Neural cell (in vitro differentiated cells): ENCODE measurements at regions not wholly inside any gene's neighbourhood (a gene's known extent, or its start where the extent isn't known, plus 50 kb on each side); places are given as distances from the start of the nearest gene placed in this dataset.

Experiments
- EP300 ChIP-seq: fragments of 450-650 bp; conservative IDR thresholded peaks from 2 replicates; pipeline ENCODE4 v1.6.1; 2014; ENCODE audit warnings: antibody characterized with exemption, mild to moderate bottlenecking, moderate library complexity; ENCODE audit not compliant: poor library complexity, severe bottlenecking
- EZH2 ChIP-seq: fragments of 200-600, 300-800 bp; shearing (Covaris generic), sonication (generic); IDR thresholded peaks from 2 replicates; pipeline ENCODE4 v1.6.1; 2014; ENCODE audit warnings: antibody characterized with exemption, low read length, borderline replicate concordance, mild to moderate bottlenecking; ENCODE audit not compliant: insufficient read depth, poor library complexity, severe bottlenecking
- MXI1 ChIP-seq: fragments of 450-650 bp; conservative IDR thresholded peaks from 2 replicates; pipeline ENCODE4 v1.6.1; 2014; ENCODE audit warnings: antibody characterized with exemption, mild to moderate bottlenecking; ENCODE audit not compliant: poor library complexity, severe bottlenecking
- POLR2AphosphoS5 ChIP-seq: IDR thresholded peaks from 2 replicates; pipeline ENCODE4 v1.6.1; 2012
- RAD21 ChIP-seq: fragments of 450-650 bp; conservative IDR thresholded peaks from 2 replicates; pipeline ENCODE4 v1.6.1; 2014; ENCODE audit warnings: antibody characterized with exemption, mild to moderate bottlenecking, moderate library complexity
- TAF1 ChIP-seq: IDR thresholded peaks from 2 replicates; pipeline ENCODE4 v1.6.1; 2012; ENCODE audit warnings: low read depth
- TF ChIP-seq, protein P1 (sequence below): fragments of 450-650 bp; IDR thresholded peaks from 2 replicates; pipeline ENCODE4 v1.5.1; 2014; ENCODE audit warnings: antibody characterized with exemption, mild to moderate bottlenecking, moderate library complexity; ENCODE audit not compliant: poor library complexity, severe bottlenecking
- TF ChIP-seq, protein P2 (sequence below): IDR thresholded peaks from 2 replicates; pipeline ENCODE4 v1.6.1; 2012; ENCODE audit warnings: borderline replicate concordance

DNA sequence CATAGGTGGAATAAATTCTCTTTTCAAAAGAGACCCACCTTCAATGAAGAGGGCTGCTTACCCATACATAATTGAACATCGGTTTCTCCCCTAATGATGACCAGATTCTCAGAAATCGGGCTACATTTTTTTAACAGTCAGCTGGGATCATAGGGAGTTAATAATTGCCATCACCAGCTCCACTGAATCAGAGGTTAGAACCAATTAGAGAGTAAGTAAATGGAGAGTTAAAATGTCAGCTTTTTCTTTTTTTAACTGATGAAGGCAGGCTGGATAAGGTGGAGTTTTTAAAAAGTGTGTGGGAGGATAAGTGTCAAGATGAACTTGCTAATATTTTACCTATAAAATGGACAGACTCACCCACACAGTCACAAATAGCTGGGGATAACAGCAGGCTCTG is 584.5 kb upstream of the NR3C2 start:
- TF ChIP-seq POLR2AphosphoS5 (no peak), EP300 (no peak), EZH2 (no peak), MXI1 (no peak), TAF1 (no peak), RAD21 (no peak)
- TF ChIP-seq, protein P1, sequence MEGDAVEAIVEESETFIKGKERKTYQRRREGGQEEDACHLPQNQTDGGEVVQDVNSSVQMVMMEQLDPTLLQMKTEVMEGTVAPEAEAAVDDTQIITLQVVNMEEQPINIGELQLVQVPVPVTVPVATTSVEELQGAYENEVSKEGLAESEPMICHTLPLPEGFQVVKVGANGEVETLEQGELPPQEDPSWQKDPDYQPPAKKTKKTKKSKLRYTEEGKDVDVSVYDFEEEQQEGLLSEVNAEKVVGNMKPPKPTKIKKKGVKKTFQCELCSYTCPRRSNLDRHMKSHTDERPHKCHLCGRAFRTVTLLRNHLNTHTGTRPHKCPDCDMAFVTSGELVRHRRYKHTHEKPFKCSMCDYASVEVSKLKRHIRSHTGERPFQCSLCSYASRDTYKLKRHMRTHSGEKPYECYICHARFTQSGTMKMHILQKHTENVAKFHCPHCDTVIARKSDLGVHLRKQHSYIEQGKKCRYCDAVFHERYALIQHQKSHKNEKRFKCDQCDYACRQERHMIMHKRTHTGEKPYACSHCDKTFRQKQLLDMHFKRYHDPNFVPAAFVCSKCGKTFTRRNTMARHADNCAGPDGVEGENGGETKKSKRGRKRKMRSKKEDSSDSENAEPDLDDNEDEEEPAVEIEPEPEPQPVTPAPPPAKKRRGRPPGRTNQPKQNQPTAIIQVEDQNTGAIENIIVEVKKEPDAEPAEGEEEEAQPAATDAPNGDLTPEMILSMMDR, result no peak
- TF ChIP-seq, protein P2, sequence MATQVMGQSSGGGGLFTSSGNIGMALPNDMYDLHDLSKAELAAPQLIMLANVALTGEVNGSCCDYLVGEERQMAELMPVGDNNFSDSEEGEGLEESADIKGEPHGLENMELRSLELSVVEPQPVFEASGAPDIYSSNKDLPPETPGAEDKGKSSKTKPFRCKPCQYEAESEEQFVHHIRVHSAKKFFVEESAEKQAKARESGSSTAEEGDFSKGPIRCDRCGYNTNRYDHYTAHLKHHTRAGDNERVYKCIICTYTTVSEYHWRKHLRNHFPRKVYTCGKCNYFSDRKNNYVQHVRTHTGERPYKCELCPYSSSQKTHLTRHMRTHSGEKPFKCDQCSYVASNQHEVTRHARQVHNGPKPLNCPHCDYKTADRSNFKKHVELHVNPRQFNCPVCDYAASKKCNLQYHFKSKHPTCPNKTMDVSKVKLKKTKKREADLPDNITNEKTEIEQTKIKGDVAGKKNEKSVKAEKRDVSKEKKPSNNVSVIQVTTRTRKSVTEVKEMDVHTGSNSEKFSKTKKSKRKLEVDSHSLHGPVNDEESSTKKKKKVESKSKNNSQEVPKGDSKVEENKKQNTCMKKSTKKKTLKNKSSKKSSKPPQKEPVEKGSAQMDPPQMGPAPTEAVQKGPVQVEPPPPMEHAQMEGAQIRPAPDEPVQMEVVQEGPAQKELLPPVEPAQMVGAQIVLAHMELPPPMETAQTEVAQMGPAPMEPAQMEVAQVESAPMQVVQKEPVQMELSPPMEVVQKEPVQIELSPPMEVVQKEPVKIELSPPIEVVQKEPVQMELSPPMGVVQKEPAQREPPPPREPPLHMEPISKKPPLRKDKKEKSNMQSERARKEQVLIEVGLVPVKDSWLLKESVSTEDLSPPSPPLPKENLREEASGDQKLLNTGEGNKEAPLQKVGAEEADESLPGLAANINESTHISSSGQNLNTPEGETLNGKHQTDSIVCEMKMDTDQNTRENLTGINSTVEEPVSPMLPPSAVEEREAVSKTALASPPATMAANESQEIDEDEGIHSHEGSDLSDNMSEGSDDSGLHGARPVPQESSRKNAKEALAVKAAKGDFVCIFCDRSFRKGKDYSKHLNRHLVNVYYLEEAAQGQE, result no peak
